Left hindlimb (tissue), 1 donor: ENCODE measurements at regions not wholly inside any gene's neighbourhood (a gene's known extent, or its start where the extent isn't known, plus 50 kb on each side); places are given as distances from the start of the nearest gene placed in this dataset.
"Not testable (repeated sequence)": the region's sequence is repeated elsewhere in the genome, so short reads cannot be mapped to it uniquely, and the experiment has no call there.

ENCODE experiments used
- DNase-seq: peaks from one replicate; pipeline ENCODE4 v3.0.0-alpha.2; 2018

DNA sequence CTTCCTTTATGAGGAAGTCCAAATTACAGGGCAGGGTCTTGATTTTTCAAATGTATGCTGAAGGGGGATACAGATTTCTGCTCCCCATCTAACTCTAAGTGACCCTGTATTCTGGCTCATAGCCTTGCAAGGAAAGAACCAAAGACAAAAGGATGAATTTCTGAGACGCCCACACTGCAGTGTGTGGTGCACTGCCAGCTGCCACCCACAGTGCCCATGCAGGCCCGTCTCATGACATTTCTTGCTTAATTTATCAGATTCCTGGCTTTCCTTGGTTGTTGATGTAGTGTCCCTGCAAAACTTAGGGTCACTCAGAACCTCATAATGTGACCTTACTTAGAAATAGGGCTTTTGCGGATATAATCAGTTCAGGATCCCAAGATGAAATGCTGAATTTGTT is 68.0 kb downstream of the CBLN4 start:
- DNase-seq: no peak

DNA sequence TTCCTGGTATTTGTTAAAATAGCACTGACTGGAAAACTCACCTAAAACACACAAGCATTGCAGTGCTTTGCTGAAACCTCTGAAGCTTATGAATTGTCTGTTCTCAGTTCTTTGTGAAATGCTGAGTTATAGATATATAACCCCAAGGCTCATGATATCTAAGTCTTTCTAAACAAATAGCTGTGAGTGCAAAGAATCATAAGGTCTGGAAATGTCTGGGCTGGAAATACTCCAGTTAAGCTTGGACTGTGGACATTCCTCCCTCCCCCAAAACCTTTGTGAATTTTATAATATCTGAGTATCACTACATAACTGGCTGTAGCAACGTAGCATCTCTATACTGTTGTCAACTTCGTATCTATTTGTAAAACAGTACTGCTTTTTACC is 69.1 kb downstream of the CBLN4 start:
- DNase-seq: no peak

DNA sequence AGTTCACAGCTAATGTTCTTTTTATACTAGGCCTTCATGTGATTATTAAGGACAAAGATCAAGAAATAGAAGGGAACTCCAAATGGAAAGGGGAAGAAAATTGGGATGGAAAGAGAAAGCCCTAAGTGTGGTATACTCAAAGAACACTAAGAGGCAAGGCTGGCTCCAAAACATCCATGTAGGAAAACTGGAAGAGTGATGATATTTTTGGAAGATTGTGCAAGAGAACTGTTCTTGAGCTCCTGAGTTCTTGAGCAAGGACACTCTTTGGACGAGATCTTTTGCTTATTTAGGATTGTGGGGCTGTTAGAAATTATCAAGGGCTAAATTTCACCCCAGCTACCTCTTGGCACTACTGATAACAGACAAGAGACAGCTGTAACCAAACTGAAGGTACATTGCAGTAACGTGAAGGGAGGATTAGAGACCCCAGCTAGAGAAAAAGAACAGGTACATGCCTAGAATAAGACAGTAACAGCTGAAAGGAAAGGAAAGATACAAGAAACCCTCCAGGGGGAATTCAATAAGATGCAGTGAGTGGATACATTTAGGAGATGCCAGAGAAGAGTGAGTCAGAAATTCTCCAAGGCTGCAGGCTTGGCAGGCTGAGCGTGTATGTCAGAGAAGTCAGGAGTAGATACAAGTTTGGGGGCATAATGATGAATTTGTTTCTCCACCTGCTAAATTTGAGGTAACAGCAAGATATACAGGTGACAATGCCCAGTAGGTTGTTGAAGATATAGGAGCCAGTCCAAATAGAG is 69.7 kb downstream of the CBLN4 start:
- no peak for DNase-seq

DNA sequence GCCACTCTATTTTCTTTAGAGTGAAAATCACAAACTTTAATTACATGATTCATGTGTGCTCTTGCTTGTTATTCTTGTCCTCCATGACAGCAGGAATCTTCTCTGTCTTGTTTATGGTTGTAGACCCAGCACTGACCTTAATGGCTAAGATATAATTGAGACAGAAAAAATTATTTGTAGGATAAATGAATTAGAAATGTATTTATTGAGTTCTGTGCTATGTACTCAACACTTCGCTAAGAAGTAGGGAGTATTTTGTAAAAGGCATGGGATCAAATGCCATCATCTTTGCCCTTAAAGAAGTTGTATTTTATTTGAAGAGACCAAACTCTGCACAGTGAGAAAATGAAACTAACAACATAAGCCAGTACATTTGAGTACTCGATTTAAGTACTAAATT is 71.2 kb downstream of the CBLN4 start:
- no peak for DNase-seq

DNA sequence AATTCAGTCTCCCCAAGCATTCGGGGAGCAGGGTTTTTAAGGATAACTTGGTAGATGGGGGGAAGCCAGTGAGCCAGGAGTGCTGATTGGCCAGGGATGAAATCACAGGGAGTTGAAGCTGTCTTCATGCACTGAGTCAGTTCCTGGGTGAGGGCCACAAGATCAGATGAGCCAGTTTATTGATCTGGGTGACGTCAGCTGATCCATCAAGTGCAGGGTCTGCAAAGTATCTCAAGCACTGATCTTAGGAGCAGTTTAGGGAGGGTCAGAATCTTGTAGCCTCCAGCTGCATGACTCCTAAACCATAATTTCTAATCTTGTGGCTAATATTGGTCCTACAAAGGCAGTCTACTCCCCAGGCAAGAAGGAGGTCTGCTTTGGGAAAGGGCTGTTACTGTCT is 74.4 kb downstream of the CBLN4 start:
- DNase-seq: not testable (repeated sequence)

DNA sequence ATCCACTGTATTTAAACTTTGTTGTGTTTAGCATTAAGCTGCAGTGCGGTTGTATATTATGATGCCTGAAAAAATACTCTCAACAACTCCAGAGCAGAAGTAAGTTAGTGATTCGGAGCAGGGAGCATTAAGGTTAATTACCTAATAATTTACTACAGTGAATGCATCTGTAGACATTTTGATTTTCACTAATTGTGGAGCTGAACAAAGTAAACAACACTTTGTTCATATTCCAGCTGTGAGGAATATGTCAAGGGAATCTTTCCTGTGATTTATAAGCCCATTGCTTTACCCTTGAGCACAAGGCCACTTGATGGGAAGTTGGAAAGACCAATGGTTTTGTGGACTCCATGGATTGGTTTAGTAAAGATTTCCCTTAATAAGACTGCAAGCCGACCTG is 77.1 kb downstream of the CBLN4 start:
- no peak for DNase-seq

DNA sequence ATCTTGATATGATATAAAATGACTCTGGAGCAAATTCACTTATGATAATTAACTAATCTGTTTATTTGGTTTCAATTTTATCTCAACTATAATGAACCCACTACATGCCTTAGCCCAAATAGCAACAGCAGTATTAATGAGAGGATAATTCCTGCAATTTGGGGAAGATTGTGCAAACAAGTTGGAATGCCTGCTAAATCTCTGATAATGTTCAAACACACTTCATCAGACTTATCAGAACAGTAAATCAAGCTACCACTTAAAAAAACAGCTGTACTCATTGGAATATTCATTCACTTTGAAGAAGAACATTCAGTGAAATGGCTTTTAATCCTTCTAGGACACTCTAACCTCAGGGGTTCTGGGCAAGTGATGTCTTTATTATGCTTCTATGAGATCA is 85.4 kb downstream of the CBLN4 start:
- no peak for DNase-seq

DNA sequence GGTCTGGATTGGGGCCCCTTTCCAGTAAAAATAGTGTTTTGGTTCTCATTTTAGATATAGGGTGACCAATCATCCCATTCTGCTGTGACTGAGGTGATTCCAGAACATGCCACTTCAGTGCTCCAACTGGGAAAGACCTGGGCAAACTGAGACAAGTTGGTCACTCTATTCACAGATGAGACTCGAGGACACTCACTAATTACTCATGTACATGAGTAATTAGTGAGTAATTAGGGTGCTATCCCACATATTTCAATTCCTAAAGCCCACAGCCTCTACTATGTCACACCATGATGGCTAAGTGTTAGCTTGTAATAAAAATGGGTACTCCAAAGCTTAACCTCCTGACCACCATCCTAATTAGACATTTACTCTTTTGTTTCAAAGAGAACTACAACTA is 86.0 kb downstream of the CBLN4 start:
- DNase-seq: no peak

DNA sequence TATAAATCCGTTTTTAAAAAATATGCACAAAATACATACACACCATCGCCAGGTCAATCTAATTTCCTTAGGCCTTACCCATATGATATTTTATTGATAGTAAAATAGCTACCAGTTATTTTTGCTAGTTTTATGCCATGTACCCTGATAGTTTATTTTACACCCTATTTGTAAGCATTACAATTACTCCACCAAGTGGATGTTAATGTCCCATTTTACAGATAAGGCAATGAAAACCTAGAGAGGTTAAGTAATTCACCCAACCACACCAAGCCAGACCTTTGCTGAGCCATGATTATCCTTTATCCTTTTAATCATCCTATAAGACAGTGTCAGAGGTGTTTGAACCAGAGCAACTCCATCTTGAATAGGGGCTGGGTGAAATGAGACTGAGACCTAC is 86.8 kb downstream of the CBLN4 start:
- no peak for DNase-seq

DNA sequence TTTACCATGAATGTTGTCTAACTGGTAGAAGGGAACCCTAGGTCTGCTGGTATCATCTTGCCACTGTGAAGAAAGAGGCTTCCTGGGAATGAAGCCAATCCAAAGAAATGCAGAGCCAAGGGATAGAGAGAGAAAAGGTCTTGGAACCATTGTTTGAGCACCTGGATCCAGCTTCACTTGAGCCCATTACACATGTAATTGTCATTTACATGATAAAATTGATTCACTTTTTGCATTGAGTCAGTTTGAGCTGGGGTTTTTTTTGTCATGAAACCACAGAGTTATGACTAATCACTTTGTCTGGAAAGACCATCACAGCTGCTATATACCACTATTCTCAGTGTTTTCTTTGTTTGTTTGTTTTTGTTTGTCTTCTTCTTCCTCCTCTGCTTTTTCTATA is 112.3 kb downstream of the CBLN4 start:
- no peak for DNase-seq

DNA sequence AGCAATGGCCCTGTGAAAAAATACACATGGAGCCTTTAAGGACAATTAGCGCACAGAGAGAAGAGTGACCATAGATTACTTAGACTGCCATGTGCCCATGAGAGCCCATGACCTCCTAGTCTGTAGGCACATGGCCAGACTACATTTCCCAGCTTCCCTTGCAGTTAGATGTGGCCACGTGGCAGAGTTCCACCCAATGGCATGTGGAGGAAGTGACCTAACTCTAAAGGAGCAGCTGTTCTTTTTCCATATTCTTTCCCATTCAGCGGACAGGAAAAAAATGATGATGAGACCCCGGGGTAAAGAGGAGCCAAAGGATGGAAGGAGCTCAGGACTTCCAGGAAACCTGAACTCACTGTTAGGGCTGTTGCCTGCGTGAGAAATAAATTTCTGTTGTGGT is 116.6 kb downstream of the CBLN4 start:
- no peak for DNase-seq

DNA sequence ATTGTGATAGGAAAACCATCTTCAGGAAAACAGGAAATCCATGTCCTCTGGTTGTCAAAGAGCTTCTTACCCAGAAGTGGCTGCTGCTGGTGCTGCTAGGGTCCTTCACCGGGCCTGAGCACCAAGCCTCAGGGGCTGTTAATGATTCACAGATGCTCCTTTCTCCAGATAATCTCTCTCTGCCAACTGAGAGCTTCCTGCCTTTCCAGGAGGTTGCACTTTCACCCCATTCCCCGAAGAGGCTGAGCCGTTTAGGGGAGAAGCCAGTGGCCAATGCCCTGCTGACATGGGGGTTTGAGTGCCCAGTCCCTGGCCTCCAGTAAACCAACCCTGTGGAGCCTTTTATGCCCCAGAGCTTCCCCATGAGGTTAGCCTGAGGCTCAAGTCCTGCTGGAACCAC is 122.4 kb downstream of the CBLN4 start:
- DNase-seq: no peak

DNA sequence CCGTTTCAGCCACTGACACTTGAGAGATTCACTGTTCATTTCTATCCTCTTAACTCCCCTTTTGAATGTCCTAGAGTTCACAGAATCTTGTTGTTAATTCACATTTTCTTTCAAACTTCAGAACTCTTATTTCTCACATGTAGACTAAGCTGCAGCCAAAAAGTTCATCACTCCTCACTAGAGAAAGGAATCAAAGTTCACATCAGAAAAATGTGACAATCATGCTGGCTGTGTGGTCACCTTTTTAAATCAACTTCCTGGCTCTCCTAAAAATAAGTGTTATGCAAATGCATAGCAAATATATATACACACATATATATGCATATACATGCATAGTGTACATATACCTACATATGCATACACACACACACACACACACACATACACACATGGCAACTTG is 123.0 kb downstream of the CBLN4 start:
- DNase-seq: no peak

DNA sequence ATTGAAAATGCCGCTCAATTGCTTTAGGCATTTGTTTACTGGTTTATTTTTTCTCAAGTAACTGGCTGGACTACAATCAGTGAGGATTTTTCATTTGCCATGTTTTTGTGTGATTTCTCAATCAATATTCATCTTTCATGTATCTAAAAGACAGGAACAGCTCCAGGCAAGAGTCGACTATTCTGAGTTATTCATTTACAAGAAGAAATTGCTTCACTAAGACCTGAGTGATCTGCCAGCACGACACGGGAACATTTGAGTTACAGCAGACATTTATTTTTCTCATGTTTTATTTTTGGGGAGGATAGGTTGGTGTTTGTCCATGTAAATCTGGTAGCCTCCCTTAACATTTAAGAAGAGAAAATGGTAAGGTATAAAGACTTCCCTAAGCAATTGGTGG is 124.1 kb downstream of the CBLN4 start:
- no peak for DNase-seq

DNA sequence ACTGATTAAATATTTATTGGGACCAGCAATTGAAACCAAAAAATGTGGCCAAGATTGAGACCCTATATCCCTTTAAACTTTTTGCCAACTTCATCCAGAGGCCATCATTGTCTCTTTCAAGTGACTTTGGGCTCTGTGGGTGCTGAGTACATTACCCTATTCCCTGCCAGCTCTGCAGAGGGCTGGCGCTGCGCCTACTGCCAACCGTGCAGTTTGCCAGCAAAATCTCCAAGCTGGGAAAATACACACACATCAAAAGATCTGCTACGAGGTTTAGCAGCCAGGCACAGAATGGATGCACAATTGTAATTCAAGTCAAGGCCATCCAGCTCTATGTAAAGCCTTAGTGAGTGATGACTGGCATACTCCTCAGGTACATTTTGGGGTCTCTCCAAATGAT is 125.0 kb downstream of the CBLN4 start:
- no peak for DNase-seq

DNA sequence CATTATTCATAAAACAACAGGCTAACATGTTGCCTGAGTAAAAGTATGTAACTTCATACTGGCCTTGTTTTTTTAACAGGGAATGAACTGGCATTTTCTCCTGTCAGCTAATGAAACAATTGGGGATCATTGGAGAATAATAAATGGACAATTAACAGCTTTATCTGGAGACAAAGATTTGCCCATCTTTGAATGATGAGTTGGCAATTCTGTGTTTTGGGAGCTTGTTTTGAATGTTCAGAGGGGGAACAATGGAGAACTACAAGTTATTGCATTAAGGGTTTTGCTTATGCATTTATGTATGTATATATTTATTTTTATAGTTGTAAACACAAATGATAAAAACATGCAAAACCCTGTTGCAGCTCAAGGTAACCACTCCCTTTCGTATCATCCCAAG is 150.3 kb downstream of the CBLN4 start:
- no peak for DNase-seq

DNA sequence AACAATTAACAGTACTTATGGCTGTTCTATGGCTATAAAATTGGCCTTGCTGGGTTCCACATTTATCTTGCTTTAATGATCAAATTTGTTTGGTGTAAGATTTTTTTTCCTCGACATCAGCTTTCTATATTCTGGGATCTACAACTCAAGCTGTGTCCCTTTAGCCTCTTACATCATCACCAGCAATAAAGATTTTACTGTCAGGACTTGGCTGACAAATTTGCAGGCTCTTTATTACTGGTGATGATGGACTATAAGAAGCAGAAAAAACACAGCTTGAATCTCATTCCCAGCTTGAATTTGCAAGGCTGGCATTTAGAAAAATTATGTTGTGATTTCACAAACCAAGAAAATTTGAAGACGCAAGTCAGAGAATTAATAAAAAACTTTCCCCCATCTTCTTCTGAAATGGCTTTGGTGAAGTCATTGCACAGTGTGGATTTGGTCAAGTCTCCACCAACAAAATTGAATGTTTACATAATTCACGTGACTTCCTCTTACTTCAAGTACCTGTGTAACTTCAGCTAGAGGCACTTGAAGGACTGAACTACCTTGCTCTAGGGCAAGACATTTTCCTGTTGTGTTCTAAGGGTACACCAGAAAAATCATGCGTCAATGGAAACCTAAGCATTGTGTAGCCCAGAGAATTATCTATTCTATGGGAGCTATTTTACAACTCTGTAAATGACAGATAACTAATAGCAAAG is 175.0 kb downstream of the CBLN4 start:
- DNase-seq: no peak

DNA sequence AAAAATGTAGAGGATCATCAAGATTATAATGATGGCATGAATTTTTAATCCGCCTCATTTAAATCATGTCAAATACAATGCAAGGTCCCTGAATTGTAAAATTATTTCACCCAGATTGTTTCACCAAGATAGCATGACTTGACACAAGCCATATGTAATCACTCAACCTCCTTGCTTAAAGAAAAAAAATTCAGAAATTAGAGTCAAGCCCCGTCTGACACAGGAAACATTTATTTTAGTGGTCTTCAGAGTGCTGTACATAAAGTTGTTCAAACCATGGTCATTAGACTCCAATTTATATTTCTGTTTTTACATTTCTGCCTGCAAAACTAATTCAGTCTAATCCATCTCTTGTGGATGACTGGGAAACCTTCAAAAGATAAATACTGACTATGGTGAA is 200.2 kb downstream of the CBLN4 start:
- DNase-seq: no peak

DNA sequence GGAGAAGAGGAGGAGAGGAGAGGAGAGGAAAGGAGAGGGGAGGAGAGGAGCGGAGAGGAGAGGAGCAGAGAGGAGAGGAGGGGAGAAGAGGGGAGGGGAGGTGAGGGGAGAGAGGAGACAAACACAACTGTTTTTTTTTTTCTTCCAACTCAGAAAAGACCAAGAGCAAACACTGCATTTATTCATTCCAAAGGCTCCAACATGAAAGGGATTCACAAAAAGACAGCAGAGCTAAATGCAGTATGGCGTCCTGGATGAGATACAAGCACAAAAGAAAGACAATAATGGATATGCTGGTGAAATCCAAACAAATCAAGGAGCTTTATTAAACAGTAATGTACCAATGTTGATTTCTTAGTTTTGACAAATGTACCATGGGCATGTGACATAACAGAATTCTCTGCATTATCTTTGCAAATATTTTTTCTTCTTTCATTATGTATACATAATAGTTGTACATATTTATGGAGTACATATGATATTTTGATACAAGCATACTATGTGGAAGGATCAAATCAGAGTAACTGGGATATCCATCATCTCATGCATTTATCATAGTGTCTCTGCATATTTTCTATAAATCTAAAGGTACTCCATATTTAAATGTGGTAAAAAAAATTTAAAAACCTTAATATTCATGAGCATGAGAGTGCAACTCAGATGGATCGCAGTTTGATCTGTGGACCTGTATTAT is 204.6 kb downstream of the CBLN4 start:
- DNase-seq: no peak

DNA sequence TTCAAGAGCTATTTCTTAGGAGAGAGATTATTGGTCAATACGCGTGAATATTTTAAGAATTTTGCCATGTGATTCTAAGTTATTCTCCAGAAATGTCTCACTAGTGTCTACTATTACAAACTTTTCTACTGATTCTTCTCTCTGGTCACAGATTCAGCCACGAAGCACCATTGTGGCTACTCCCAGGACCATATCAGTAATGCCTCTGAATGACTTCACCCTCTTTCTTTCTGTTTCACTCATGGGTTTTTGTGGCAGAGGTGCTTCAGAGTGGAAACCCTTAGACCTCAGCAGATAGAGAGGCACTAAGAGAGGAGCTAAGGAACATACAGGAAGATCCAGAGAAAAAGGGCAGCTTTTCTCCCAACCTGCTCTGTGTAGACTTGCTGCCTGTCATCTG is 211.3 kb downstream of the CBLN4 start:
- DNase-seq: no peak

DNA sequence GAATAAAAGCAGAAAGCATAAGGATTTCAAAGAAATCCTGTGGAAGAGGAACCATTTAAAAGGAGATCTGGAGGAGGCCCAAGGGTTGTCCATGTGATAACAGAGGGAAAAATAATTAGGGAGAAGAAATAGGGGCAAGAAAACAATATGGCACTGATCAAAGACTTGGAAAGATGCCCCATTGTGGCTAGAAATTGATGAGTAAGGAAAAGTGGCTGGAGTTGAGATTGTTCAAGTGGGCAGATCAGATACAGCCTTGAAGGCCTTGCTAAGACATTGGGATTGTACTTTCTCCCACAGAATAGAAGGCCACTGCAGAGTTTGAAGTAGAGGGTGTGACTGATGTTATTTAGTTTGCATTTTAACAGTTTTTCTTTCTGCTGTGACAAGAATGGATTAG is 213.3 kb downstream of the CBLN4 start:
- no peak for DNase-seq

DNA sequence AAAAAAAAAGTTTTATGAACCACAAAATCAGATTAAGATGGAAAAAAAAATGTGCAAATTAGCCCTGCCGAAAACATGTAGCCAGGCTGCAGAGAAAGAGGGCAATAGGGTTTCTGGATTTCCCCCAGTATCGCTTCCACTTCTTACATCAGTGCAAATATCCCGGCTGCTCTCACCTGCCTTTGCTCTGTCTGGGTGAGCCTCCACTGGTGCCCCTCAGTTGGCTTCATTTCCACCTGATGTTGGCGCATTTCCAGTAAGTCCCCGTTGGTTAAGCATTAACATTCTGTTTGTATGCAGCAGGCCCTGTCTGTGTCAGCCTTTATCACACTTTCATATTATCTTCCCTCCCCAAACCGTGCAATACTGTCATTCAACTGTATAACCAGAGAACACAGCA is 215.1 kb downstream of the CBLN4 start:
- no peak for DNase-seq

DNA sequence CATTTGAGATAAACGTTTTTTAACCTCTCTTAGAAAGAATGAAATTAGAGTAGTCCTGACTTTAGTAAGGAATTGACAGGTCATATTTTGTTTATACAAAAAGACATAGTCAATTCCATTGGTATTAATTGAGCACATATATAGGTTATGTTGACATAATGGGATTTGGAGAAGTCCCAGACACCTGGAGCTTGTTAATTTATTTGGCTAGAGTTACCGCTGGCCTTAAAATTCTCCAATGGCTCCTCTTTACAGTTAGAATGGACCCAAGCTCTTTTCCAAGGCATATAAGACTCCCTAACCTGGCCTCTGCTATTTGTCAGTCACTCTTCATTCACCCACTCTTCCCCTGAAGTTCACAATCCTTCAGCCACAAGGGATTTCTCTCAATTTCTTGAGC is 221.3 kb downstream of the CBLN4 start:
- DNase-seq: no peak

DNA sequence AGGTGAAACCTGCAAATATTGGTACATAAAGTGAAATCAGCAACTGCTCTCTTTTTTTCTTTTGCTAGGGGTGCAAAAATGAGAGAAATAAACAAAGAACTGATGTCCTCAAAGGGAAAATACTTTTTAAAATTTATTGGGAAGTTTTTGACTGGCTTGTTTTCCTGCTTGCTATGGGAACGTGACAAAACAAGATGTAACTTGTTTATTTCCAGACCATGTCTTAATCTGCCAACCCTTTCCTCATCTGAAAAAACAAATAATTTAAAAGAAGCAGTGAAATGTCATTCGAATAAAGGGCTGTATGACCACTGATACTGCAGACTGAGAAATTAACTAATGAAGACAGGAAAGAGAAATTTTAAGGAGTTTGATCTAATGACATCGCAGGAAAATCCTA is 221.9 kb downstream of the CBLN4 start:
- no peak for DNase-seq

DNA sequence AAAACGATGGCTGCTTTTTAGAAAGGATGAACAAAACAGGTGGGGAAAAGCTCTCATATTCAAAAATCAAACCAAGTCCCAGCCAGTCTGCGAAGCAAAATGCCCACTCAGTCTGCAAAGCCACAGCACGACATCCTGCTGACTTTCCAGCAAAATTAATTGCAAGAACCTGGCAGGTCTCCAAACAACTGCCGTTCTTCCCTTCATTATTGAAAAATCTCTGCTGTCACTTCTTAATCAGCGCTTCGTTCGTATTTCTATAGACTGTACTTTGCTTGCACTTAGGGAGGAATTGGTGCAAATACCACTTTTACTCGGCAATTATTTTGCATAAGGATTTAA is 222.4 kb downstream of the CBLN4 start:
- DNase-seq: no peak
